GM18868 (cell line): ENCODE measurements at regions not wholly inside any gene's neighbourhood (a gene's known extent, or its start where the extent isn't known, plus 50 kb on each side); places are given as distances from the start of the nearest gene placed in this dataset.

Source experiments
- ATAC-seq: cut with Tn5 transposase; IDR thresholded peaks from one replicate; pipeline ENCODE4 v1.9.1; 2021; ENCODE audit warnings: mild to moderate bottlenecking, moderate library complexity; ENCODE audit not compliant: unreplicated experiment

DNA sequence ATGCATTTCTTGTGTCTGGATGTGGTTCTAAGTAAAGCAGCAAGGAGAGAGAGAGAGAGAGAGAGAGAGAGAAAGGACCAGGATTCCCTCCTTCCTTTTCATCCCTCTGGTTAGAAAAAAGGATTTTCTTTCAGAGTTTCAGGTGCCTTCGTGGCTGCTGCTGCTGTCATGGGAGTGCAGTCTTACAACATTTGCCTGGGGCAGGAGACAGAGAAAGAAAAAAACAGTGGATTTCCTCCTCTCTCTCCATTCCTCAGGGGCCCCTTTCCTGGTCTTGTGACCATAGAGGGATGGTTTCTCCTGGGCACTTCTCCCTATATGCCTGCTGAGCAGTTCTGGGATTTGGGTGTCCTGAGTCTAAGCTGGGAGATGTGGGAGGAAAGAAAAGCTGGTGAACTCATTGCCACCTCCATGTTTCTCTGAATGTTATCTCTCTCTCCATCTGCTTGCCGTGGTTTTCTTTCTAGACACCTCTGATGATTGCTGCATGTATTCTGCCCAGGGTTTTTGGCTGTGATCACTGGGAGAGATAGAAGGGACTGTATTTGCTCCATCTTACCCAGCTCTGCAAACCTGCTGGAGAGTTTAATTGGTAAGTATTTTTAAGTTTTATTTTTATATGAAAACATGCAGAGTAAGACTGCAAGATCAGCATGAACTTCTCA is 142.4 kb upstream of the RGMA start:
- no peak for ATAC-seq

DNA sequence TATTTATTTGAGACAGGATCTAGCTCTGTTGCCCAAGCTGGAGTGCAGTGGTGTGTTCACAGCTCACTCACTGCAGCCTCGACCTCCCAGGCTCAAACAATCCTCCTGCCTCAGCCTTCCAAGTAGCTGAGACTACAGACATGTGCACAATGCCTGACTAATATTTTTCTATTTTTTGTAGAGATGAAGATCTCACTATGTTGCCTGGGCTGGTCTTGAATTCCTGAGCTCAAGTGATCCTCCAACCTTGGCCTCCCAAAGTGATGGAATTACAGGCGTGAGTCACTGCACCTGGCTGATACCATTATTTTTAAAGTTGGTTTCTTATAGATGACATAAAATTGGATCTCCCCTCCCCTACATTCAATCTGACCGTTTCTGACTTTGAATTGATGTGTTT is 139.5 kb upstream of the RGMA start:
- no peak for ATAC-seq

DNA sequence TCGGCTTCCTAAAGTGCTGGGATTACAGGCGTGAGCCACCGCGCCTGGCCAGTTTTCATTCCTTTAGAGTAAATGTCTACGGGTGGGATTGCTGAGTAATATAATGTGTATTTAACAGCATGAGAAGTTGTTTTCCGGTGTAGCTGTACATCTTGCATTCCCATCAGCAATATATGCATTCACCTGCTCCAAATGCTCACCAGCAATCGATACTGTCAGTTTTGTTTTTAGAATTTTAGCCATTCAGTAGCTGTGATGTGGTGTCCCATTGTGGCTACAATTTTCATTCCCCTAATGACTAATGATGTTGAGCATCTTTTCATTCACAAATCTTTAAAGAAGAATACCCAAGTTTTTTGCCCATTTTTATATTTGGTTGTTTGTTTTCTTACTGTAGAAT is 134.8 kb upstream of the RGMA start:
- ATAC-seq, result peak; percentile 86

DNA sequence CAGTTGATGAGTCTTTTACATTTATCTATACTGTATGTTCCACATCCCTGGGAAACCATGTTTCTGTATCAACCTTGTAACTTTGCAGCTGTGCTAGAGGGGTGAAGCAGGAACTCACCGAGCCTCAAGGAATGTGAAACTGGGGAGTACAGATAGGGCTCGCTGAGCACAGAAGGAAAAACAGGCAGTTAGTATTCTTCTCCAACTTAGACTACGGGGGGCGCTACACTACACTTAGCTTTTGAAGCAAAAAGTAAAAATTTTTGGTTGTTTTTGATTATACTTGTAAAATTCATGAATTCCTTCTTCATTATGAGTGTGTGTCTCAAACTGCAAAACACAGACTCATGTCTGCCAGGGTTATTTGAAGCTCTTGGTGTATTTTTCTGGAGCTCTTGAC is 132.7 kb upstream of the RGMA start:
- no peak for ATAC-seq

DNA sequence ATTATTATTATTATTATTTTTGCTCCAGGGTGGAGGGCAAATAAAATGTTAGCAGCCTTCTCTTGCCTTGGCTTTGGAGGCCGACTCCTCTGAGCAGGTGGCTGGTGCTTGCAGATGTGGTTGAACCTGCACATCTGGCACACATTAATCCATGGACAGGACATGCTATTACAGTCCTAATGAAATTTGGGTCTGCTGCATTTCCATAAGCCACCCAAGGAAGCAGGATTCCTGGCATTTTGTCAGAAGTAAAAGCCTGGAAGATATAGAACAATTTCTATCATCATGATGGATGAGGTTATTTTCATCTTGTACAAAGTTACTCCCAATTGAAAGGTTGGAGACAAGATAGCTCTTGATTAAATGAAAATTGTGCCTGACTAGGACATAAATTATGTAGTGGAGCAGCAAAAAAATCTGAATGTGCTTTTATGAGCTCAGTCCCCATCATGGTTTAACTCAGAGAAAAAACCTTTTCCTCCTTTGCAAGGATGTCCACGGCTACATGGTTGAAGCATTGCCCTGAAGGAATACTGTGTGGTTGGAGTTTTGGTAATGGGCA is 130.9 kb upstream of the RGMA start:
- ATAC-seq, result no peak

DNA sequence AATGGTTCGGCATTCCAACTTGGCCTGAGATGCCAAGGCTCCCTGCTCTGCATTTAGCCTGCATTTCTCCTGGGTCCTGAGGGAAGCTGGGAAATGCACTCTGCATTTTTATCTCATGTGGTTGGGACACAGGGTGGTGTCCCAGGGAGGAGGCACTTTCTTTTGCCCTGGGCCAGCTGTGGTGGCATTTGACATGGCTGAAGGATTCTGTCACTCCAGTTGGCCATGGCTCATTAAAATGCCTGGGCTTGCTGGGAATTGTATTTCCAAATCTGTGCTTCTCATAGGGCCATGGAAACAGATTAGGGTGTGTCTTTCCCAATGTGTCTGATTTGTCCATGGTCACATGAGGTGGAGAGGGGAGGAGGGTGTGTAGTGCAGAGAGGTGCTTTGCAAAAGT is 128.3 kb upstream of the RGMA start:
- ATAC-seq, result no peak

DNA sequence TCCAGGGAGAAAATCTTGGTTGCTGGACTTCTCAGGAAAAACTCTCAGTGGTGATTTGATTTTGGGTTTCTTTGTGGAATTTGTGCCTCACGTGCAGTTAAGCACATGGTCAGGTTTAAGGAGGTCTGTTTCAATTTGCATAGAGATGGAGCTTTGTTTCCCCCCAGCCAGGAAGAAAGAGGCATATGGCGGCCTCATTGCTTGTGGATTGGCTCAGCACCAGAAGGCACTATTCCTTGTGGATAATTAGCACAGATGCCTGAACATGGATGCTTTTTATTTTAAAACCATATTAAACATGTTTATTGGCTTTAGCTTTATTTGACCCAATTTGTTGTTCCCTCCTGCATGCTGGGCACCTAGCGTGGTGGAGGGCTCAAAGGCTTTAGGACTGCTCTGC is 125.1 kb upstream of the RGMA start:
- no peak for ATAC-seq

DNA sequence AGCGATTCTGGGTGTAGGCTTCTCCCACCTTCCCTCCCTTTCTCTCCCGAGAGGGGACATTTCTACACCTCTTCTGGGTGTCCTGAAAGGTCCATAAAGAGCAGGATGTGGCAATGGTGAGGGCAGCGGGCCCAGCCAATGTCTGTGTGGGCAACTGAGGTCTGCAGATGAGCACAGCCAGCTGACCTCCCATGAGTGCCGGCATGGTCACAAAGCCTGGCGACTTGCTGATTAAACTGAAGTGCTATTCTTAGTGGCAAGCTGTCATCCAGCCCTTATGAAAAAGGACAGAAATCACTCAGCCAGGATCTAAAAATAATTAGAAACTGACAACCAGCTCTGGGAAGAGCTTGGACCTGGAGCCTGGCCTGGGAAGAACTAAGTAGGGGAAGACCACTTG is 124.3 kb upstream of the RGMA start:
- ATAC-seq, result no peak

DNA sequence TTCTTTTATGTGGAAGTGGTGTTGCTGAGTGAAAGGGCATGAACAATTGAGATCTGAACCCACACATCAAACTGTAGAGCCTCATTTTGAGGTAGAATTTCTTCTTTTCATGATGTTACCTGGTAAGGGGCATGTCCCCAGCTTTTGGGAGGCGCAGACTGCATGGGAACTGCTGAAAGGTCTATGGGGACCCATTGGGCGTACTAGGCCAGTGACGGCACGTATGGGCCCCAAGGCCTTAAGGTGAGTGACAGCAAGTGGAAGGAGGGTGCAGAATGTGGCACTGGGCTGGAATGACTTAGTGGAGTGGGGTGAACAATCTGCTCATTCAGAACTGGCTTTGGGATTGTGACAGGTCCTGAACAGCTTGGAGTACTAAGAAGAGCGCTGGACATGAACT is 123.6 kb upstream of the RGMA start:
- ATAC-seq, result no peak

DNA sequence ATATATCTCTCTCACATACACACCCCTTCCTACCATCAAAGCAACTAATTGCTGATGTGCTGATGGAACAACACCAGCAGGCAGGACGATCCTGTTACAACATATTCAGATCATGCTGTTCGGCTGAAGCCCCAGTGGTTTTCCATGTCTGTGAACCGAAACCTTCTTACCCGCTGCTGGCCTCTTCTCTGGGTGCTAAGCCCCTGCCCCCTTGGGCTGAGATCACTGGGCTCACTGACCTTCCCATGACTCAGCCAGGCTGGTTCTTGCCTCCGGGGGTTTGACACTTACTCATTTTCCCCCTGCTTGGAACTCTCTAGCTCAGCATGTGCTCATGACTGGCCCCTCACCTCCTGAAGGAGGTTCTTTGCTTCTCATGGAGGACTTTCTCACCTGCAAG is 122.0 kb upstream of the RGMA start:
- ATAC-seq, result no peak

DNA sequence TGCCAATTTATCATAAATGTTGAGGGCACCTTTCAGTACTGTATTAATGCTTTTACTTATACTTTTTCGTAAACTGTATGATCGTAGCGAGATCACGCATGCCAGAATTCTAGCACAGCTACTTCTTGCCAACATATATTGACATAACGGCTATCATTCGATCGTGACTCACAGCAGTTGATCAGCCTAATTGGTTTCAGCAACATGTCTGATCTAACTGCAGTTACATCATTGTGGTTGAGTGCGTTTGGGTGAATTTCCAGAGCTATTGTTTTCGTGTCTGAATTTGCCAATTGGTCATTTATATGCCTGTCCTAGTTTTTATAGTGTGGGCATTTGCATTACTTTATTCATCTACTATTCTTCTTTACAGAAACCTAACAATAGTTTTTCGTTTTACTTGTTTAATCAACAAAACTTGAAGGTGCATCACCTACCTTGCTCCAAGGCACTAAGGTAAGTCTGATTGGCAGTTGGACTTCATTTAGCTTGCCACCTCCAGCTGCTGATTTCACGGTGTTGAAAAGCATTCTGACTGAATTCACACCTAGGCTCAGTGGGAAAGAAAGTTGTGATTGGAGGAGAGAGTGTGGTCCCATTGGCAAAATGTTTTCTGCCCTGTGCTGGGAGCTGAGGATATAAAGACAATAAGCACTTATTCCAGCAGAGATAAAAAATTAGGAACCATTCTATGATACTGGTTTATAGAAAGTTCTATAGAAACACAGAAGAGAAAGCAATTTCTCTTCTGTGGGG is 120.9 kb upstream of the RGMA start:
- ATAC-seq, result no peak

DNA sequence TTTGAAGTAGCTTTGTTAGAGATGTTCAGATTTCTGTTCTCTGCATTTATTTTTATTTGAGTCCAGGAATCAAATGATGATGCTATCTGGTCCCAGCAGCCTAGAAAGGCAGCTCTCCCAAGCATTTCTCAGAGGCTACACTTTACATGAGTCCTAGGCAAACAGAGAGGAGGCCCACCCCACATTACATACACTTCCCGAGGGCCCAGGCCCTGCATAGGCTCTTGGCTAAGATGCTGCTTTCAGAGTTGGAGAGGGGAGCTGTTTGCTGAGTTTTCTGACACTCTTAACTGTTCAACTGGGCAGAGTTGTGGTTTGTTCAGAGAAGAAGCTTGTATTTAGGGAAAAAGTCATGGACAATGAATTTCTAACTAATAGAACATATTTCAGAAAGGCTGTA is 117.9 kb upstream of the RGMA start:
- no peak for ATAC-seq

DNA sequence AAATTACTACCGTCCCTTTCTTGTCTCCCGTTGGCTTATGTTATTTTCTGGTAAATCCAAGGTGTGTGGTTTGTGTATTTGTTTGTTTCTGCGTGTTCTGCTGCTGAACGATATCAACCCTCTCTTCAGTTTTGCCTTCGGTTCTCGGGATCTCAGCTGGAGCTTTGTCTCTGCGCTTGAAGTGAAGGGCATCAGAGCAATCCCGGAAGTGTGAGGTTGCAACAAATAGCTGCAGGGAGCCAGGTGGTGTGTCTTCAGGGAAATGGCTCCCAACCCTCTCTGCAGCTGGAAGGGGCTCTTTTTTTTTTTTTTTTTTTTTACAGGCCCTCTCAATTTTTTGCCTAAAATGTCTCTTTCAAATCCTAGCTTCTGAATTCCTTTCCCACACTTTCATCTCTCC is 116.4 kb upstream of the RGMA start:
- ATAC-seq, result no peak

DNA sequence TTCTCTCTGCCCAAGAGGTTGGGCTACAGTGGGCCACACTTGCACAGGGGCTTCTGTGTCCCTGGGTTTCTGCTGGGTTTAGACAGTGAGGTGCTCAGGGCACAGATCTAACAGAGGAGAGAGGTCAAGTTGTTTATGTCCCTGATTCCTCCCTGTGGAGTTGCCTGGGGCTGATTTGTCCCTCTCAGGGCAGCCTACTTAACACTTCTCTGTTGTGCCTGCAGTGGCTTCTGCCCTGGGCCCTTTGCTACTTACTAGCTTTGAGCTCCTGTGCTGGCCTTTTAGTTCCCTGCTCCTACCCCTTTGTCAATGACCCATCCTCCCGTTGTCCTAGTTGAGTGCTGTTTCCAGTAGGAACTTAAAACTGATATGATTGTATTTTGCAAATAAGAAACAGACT is 114.0 kb upstream of the RGMA start:
- ATAC-seq, result no peak

DNA sequence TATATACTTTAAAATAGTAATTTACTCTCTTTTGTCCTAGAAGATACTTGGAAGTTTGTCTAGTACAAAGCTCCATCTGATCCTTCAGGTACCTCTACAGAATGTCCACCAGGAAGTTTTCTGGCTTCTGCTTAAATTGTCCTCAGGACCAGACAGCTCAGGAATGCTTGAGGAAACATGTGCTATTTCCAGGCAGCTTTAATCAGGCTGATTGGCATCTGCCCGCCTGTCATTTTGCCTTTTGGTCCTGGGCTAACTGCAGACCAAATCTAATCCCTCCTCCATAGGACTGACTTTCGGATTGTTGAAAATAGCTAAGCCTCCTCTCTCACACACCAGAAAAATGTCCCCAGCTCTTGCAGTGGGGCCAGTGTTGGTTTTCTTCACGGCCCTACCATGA is 113.4 kb upstream of the RGMA start:
- no peak for ATAC-seq

DNA sequence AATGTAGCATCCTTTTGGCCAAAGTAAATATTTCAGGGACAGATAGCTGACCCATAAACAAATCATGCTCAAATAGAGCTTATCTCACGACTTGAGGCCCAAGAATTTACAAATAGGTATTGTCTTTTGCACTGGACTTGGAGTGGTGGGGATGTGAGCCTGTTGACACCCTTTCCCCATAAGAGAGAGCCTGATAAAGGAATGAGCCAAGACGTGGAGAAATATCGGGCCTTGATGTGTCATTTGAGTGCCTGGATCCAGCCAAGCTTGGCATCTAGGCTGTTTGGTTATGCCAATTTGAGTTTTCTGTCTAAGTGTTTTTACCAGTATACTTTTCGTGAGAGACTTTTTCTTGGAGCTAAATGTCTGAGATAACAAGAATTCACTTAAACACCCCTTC is 112.9 kb upstream of the RGMA start:
- no peak for ATAC-seq

DNA sequence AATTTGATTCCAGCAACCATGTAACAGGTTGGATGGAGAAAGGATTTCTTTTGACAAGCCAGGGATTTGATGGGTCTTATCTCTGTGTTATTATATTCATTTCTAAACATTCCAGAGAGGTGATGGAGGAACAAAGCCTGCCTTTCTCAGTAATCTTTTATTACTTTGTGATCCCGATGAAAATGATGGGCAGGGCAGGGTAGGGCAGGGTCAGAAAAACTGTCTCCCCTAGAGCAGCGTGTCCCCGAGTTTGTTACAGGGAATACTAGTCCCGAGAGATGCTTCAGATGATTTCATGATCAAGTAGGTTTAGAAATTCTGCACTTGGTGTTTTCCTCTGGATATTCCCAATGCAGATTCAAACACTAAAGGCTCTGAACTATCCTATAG is 111.8 kb upstream of the RGMA start:
- ATAC-seq, result no peak

DNA sequence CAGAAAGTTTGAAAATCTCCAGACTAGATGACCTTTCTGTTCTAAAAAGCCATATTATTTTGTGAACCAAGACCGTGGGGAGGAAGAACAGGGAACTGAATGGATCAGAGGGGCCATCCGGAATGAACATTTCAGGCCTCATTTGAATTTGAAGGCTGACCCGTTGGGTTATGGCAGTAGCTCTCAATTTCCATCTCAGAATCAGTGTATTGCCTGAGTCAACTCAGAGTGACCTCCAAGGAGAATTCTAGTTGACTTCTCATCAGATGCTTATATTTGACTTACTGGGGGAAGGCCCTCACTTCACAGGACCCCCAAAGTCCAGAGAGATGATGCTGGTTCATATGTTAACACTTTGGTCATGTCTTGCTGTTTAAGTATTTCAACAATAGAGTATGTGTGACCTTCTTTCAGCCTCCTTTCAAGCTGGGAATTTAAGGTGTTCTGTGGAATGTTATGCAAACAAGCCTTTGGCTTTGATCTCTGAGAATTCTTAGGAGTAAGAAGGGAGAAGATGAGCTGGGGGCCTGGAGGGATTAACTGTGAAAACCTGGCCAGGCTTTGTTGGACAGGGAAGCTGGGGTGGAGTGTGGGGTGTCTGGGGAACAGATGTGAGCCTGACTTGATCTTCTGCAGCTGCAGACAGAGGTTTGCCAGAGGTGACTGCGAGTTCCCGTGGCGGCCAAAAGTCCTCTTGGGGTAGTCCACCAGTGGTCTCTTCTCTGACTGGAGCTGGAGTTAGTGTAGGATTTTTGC is 111.2 kb upstream of the RGMA start:
- ATAC-seq, result no peak

DNA sequence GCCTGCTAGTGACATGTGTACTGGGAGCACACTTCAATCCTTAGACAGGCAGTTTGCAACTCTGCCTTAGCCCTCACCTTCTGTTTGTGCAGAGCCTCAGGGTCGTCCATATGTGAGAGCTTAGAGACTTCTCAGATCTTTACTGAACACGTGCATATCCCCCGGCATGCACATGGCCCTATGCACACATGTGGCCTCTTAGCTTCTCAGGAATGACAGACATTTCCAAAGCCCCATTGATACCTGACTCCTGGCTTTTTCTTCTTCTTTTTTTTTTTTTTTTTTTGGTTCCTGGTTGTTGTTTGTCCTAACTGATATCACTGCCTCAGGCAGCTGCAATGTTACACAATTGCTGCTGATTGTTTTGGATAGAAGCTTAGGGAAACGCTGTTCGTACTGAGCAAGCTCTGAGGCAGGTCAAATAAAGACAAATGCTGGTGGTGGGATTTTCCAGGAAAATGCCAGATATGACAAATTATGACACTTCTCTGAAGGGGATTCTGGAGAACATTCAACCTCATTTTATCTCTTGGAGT is 107.2 kb upstream of the RGMA start:
- ATAC-seq, result no peak

DNA sequence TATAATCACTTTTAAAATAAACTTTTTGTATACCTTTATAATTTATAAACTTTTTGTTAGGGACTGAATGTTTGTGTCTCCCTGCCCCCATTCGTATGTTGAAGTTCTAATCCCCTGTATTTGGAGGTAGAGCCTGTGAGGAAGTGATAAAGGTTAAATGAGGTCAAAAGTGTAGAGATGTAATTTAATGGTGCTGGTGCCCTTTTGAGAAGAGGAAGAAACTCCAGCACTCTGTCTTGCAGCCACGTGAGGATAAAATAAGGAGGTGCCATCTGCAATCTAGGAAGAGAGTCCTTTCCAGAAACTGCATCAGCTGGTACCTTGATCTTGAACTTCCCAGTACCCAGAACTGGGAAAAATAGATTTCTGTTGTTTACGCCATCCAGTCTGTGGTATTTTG is 106.1 kb upstream of the RGMA start:
- no peak for ATAC-seq

DNA sequence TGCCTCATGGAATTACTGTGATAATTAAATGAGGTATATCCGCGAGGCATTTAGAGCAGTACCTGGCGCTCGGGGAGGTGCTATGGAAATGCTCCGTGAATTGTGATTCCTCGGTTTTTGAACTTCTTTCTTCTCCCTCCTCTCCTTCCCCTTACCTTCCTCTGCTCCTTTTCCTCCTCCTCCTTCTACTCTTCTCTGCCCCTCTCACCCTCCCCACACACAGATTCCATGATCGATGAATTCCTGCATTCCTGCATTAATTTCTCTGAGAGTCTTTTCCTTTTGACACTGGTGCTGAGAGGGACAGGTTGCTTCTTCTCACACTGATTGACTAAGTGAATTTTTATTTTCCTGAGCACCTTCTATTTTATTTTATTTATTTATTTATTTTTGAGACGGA is 101.2 kb upstream of the RGMA start:
- no peak for ATAC-seq

DNA sequence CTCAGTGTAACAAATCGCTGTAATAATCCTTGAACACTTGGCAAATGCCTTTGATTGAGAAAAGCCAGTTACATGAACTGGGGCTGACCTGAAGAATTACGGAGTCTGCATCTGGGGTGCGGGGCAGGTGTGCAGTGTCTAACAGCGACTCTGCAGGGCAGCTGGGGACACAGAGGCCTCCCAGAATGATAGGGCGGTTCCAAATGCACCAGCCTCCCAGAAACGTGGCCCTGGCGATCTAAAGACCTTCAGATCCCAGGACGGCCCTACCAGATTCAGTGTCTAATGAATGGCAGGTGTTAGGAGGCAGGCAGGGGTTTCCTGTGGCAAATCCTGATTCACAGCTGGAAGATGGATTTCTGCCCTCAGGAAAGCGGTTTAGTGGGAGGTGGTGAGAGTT is 100.5 kb upstream of the RGMA start:
- ATAC-seq, result no peak
